MCF 10A (cell line): ENCODE measurements at regions not wholly inside any gene's neighbourhood (a gene's known extent, or its start where the extent isn't known, plus 50 kb on each side); places are given as distances from the start of the nearest gene placed in this dataset.

Source experiments
- BruUV-seq: library from RNA; stranded (reverse); fragments of 400-500 nt; replicated peaks from 2 replicates; lab custom pipeline; 2021; lab: Mats Ljungman, UMichigan
- CTCF ChIA-PET: fragments of 300-600 bp; sonication (Branson Sonifier 250); formaldehyde crosslinking; extraction: SDS; loops from one replicate; lab custom pipeline; 2021; ENCODE audit warnings: antibody characterized with exemption, inconsistent platforms; lab: Yijun Ruan, JAX
- POLR2A ChIA-PET: fragments of 300-600, 350-650 bp; sonication (Branson Sonifier 250); formaldehyde crosslinking; extraction: SDS; loops from one replicate; lab custom pipeline; 2020; ENCODE audit warnings: antibody characterized with exemption, inconsistent platforms; lab: Yijun Ruan, JAX
- DNase-seq: peaks from one replicate; pipeline ENCODE4 v3.0.0-alpha.2; 2018; ENCODE audit not compliant: unreplicated experiment
- H3K27ac Mint-ChIP-seq: one replicate; pipeline ENCODE4 v1.8.0; 2022; ENCODE audit warnings: mild to moderate bottlenecking, low read depth, mixed read lengths; ENCODE audit not compliant: unreplicated experiment
- H3K27me3 Mint-ChIP-seq: one replicate; pipeline ENCODE4 v1.8.0; 2022; ENCODE audit warnings: mixed read lengths; ENCODE audit not compliant: insufficient read depth, unreplicated experiment
- H3K36me3 Mint-ChIP-seq: one replicate; pipeline ENCODE4 v1.8.0; 2022; ENCODE audit warnings: mild to moderate bottlenecking, moderate library complexity, mixed read lengths; ENCODE audit not compliant: insufficient read depth, unreplicated experiment
- H3K4me1 Mint-ChIP-seq: one replicate; pipeline ENCODE4 v1.8.0; 2022; ENCODE audit warnings: mixed read lengths; ENCODE audit not compliant: insufficient read depth, unreplicated experiment
- H3K4me3 Mint-ChIP-seq: one replicate; pipeline ENCODE4 v1.8.0; 2022; ENCODE audit warnings: mild to moderate bottlenecking, moderate library complexity, mixed read lengths; ENCODE audit not compliant: unreplicated experiment
- H3K9me3 Mint-ChIP-seq: one replicate; pipeline ENCODE4 v1.8.0; 2022; ENCODE audit warnings: mixed read lengths; ENCODE audit not compliant: unreplicated experiment
- intact Hi-C: fragments of 100-400 bp; cut with micrococcal nuclease; formaldehyde crosslinking; loops from 2 replicates; pipeline ENCODE4 v1.14.1; 2022
- TF ChIP-seq, protein P1 (sequence below): fragments of 200-600 bp; IDR thresholded peaks from one replicate; pipeline ENCODE4 v1.8.0; 2022; ENCODE audit warnings: antibody characterized with exemption, mild to moderate bottlenecking; ENCODE audit not compliant: unreplicated experiment

DNA sequence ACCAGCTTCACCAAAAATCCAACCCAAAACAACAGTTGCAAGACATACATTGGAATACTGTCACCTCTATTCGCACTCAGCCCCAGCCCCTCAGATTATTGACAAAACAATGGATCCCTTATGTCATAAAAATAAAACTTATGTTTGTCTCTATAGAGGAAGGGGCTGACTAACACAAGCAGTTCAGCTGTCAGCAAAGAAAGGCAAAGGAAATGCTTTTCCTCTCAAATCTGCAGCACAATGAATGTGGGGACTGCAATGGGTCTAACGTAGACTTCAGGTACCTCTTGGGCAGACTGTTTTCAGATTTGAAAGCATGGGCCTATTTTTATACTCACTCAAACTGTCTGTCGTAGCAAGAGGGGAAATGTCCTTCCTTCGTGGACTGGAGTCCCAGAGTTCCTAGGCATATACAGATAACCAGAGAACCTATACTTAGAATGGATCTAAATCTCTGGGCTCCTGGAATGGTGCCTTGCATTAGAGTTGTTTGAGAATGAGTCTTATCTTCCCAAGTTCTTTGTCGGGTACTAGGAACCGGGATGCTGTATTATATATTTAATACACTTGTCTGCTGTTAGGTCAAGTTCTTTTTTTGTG lies 307.7 kb upstream of the DDX53 start:
- POLR2A ChIA-PET: no interaction called here
- Mint-ChIP-seq H3K4me3 (no peak overlapping the region), H3K4me1 (no peaks in the 10 kb centered on the region), H3K27me3 (peaks cover 66% of the 10 kb centered on the region), H3K27ac (no peak overlapping the region), H3K9me3 (no peaks in the 10 kb centered on the region), H3K36me3 (no peaks in the 10 kb centered on the region)
- CTCF ChIA-PET: no interaction called here
- DNase-seq: no peak
- intact Hi-C loops: no loop called here
- TF ChIP-seq, protein P1, sequence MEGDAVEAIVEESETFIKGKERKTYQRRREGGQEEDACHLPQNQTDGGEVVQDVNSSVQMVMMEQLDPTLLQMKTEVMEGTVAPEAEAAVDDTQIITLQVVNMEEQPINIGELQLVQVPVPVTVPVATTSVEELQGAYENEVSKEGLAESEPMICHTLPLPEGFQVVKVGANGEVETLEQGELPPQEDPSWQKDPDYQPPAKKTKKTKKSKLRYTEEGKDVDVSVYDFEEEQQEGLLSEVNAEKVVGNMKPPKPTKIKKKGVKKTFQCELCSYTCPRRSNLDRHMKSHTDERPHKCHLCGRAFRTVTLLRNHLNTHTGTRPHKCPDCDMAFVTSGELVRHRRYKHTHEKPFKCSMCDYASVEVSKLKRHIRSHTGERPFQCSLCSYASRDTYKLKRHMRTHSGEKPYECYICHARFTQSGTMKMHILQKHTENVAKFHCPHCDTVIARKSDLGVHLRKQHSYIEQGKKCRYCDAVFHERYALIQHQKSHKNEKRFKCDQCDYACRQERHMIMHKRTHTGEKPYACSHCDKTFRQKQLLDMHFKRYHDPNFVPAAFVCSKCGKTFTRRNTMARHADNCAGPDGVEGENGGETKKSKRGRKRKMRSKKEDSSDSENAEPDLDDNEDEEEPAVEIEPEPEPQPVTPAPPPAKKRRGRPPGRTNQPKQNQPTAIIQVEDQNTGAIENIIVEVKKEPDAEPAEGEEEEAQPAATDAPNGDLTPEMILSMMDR: no peak
- BruUV-seq: no TSS peak

DNA sequence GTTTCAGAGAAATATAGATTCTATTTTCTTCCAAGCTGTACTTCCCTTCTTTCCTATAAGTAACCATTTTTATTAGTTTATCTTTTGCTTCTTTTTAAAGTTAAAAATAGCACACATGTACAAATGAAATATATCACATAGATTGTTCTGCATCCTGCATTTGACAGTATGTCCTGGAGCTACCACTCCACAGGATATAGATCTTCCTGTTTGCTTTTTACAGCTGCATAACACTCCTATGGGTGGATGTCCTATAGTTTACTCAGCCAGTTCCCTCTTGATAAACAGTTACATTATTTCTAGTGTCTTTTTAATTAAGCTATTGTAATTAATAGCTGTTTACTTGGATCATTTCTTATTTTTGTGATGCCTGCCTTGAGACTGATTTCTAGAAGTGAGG lies 301.6 kb upstream of the DDX53 start:
- BruUV-seq: no TSS peak
- H3K9me3 Mint-ChIP-seq: no peaks in the 10 kb centered on the region
- no peak overlapping the region for H3K4me3 Mint-ChIP-seq
- no peaks in the 10 kb centered on the region for H3K4me1 Mint-ChIP-seq
- no peak for DNase-seq
- ChIA-PET POLR2A (no interaction called here), CTCF (interaction anchor here (0.5 to 0.6 kb wide), 2 partner anchors 562 to 575 kb away, joined by 3 read pairs; no protein-coding TSS in a partner anchor)
- intact Hi-C loops: no loop called here
- H3K36me3 Mint-ChIP-seq: no peaks in the 10 kb centered on the region
- TF ChIP-seq, protein P1: no peak
- peaks cover 26% of the 10 kb centered on the region for H3K27me3 Mint-ChIP-seq
- H3K27ac Mint-ChIP-seq: no peak overlapping the region

DNA sequence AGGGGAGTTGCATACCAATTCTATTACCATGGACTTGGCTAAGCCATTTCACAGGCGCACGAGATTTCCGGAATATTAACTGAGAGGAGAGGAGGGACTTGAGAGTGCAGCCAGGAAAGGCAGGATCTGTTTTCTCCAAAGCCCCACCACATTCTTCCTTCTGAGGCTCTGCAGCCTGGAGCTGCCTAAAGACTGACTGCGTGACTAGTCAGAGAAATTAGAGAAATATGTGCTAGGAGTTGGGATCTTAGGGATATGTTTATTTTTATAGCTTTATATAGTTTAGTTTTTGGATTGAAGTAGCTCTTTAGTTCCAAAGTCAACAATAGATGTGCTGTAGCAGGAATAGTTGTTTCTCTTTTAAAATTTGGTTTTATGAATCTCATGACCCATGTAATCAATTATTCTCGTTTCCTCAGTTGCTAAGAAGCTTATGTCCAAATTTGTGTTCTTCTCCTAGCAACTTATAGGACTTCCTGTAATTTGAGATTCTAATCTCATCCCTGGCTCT lies 300.1 kb upstream of the DDX53 start:
- no peak overlapping the region for H3K4me3 Mint-ChIP-seq

DNA sequence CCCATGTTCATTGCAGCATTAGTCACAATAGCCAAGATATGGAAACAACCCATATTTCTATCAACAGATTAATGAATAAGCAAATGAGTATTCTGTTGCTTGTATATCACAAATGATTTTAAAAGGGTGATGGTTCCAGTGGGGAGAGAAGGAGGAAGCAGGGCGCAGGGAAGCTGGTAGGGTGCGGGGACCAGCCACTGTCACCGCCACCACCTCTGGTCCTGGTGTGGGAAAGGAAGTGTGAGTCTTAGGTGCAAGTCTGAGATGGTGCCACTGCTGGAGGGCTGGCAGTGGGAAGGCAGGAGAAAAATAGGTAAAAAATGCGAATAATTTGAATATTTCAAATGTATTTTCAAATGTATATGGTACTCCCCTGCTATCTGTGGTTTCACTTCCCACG lies 286.8 kb upstream of the DDX53 start:
- Mint-ChIP-seq H3K36me3 (no peaks in the 10 kb centered on the region), H3K9me3 (no peaks in the 10 kb centered on the region), H3K27me3 (peaks cover 53% of the 10 kb centered on the region), H3K4me1 (no peaks in the 10 kb centered on the region), H3K27ac (no peak overlapping the region), H3K4me3 (no peak overlapping the region)
- no TSS peak for BruUV-seq
- POLR2A ChIA-PET: no interaction called here
- CTCF ChIA-PET: no interaction called here
- TF ChIP-seq, protein P1: no peak
- no peak for DNase-seq
- intact Hi-C loops: no loop called here

More for the DNA sequence above, 300.1 kb upstream of the DDX53 start:
- no peaks in the 10 kb centered on the region for H3K4me1 Mint-ChIP-seq
- POLR2A ChIA-PET: no interaction called here
- TF ChIP-seq, protein P1: no peak
- H3K27ac Mint-ChIP-seq: no peak overlapping the region
- H3K36me3 Mint-ChIP-seq: no peaks in the 10 kb centered on the region
- peaks cover 4% of the 10 kb centered on the region for H3K9me3 Mint-ChIP-seq
- DNase-seq: no peak
- peaks cover 41% of the 10 kb centered on the region for H3K27me3 Mint-ChIP-seq
- intact Hi-C loops: no loop called here
- BruUV-seq: no TSS peak
- CTCF ChIA-PET: interaction anchor here (0.7 kb wide), 1 partner anchor 119 kb away, joined by 3 read pairs; no protein-coding TSS in a partner anchor
